Embryonic facial prominence (tissue), 1 donor: ENCODE measurements at regions not wholly inside any gene's neighbourhood (a gene's known extent, or its start where the extent isn't known, plus 50 kb on each side); places are given as distances from the start of the nearest gene placed in this dataset.
"Not testable (repeated sequence)": the region's sequence is repeated elsewhere in the genome, so short reads cannot be mapped to it uniquely, and the experiment has no call there.

Experiments
- DNase-seq: peaks from one replicate; pipeline ENCODE4 v3.0.0-alpha.2; 2016; ENCODE audit errors: extremely low spot score

DNA sequence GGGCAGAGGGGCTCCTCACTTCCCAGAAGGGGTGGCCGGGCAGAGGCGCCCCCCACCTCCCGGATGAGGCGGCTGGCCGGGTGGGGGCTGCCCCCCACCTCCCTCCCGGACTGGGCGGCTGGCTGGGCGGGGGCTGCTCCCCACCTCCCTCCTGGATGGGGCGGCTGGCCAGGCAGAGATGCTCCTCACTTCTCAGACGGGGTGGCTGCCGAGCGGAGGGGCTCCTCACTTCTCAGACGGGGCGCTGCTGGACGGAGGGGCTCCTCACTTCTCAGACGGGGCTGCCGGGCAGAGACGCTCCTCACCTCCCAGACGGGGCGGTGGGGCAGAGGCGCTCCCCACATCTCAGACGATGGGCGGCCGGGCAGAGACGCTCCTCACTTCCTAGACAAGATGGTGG lies 573.3 kb downstream of the C6orf118 start:
- DNase-seq = not testable (repeated sequence)

DNA sequence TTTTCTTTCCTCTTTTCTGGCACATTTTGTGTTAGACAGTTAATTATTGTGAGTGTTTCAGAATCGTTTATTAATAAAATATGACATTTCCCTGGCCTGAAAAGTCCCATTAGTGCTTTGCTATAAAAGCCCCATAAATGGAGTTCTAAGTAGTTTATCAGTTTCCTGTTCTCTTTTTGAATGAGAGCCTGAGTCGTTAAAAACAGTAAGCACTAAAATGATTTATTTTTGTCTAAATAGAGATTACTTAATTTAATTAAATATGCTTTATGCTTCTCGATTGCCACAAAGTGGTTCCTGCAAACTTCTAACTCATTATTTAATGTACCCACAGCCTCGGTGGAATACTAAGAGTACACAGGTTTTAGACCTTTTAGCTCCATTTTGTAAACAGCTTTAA lies 577.9 kb downstream of the C6orf118 start:
- no peak for DNase-seq

DNA sequence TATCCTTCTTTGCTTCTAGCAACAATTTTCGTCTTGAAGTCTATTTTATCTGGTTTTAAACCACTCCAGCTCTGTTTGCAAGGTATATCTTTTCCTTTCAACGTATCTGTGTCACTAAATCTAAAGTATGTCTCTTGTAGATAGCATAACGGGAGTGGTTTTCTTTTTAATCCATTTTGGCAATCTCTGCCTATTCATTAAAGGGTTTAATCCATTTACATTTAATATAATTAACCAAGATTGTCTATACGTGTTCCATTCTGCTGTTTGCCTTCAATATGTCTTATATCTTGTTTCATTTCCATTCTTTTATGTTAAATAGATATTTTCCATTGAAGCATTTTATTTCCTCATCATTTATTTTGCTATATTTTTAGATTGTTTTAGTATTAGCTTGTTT lies 587.9 kb downstream of the C6orf118 start:
- no peak for DNase-seq

DNA sequence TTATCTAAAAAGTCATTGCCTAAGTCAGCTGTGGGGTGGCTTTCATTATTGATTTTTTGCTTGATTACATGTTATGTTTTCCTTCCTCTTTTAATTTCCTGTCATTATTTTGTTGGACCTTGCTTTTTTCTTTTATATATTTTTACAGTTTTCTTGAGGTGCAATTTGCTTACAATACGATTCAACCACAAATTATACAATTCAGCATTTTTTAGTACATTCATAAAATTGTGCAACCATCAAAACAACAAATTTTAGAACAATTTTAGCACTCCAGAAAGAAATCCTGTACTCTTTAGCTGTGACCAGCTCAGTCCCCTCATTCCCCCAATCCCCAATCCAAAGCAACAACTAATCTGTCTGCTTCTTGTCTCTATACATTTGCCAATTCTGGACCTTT lies 608.9 kb downstream of the C6orf118 start:
- no peak for DNase-seq

DNA sequence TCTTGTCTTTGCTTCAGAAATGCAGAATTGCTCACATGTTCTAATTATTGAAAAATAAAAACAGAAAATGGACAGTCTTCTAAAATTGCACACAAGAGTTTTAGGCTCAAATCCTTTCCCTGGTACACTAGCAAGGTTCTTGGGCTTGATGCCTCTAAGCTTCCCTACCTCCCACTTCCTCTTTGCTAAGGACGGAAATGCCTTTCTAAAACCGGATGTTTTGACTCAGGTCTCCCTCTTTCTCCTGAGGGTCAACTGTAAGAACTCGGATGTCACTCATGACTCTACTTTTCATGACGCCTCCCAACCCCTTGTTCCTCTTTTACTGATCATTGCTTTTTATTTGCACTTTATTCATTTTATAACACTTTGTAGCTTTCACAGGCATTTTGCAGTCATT lies 613.5 kb downstream of the C6orf118 start:
- DNase-seq = no peak

DNA sequence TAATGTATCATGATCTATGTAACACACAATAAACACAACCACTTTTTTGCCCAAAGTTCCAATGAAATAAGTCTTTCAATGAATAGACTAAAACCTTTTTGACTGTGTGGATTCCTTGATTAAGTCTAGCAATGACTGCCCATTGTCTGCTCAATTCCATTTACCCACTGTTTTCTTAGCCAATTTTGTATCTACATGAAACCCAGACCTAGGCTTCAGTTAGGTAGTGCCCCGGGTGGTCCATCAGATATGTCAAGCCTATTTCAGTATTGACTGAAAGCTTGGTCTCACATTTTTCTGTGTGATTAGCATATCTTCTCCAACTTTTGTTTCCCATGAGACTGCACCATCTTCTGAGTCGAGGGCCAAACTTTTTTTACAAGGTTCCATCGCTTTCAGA lies 615.0 kb downstream of the C6orf118 start:
- DNase-seq = no peak

DNA sequence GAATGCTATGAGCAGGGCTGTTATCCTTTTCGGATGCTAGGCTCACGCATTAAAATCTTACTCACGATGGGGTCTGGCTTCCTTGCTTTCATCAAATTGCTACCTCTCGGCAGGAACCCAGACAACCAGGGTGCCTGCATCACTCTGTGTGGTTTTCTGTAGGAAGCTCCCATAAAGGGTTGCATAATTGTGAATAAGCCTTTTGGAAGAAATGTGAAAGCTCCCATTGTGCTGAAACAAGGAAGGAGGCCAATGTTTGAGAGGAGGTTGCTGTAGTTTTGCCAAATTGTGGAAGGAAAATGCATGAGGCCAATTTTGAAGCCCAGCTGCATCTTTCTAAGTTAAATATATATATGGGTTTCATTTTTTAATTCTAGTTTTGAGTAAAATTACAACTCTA lies 615.5 kb downstream of the C6orf118 start:
- no peak for DNase-seq

DNA sequence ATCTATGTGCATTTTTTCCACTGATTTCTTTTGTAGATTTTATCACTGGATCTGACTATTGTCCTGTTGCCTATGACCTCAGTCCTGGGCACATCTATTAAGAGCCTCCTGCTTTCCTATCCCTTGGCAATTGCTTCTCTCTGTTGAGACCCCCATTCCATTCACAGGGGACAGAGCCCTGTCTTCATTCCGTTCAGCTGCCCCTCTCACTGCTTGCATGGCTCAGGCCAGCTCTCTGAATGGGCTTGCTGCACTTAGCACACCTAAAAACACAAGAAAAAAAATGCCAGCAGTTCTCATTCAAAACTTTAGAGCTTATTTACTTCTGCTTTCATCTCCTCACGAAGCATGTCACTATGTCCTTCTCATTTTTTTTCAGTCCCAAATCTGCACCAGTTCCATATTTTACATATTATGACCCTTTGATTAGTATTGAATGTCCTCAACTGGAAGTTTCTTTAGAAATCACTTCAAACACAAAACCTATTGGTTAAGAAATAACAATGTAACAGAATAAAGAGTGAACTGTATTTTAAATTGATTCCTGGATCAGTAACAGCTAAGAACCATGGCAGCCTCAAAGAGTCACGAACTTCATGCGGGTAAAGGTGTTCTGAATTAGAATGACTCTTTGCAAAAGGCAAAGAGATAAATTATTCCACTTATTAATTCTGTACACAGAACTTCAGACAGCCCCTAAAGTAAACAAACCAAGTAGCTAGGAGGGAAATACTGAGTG lies 616.5 kb downstream of the C6orf118 start:
- DNase-seq = no peak

DNA sequence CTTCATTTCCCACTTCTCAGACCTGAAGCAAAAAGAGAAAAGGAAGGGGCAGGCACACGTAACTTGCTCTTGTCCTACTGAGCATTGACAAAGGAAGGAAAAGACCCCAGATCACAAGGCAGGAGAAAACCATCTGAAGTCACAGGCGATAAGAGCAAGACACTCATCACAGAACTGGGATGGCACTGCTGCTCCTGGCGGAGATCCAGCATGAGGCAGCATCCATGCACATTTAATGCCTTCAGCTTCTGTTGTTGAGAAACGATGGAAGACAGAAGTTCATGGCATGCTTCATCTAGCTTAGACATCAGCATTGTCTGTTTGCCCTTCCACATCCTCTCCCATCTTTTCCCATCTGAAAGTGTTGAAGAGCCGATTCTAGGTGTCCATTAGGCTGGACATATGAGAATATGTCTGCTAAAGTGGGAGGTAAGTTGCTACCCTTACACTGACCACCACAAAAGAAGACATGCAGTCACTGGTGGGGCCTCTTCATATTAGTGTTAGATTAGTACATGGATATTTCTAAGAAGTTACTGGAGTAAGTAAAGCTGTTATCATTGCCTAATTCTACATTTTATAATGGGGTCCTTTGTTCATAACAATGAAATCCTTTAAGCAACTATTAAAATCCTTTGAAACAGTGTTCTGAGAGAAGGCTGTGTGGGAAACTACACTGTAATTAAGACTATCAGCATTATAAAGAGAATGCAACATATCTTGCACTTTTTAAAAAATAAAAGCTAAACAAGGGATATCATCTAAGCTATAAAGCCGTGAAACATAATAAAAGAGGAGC lies 618.5 kb downstream of the C6orf118 start:
- DNase-seq = no peak

DNA sequence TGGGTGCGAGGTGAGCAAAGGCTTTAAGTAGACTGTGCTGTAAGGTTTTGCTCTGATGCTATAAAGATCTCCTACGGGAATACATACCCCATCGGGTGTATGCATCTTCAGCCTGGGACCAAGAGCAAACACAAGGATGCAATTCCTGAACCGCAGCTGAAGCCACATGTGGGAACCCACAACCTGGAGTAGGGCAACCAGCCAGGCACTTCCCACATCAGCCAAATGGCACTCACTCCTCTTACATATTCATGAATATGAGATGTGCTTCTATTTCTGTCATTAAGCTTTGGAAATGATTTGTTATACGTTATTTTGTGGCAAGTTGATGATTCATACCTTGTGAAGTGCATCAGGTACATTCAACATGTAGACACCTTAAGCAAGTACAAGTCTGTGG lies 619.2 kb downstream of the C6orf118 start:
- no peak for DNase-seq

DNA sequence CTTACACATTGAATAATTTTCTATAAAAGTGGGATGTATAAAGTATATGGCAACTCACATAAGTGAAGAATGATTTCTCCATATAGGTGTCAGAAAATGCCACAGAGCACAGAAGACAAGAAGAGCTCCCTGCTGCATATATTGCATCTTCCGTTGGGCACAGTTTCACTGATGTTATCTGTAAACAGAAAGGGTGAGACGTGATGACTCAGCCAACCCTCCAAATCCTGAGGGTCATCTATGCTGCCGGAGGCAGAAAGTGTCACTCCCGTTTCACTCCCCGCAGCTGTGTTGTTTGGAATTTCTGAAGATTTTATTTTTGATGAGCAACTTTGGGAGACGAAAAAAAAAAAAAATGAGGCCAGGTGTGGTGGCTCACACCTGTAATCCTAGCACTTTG lies 644.1 kb downstream of the C6orf118 start:
- no peak for DNase-seq

DNA sequence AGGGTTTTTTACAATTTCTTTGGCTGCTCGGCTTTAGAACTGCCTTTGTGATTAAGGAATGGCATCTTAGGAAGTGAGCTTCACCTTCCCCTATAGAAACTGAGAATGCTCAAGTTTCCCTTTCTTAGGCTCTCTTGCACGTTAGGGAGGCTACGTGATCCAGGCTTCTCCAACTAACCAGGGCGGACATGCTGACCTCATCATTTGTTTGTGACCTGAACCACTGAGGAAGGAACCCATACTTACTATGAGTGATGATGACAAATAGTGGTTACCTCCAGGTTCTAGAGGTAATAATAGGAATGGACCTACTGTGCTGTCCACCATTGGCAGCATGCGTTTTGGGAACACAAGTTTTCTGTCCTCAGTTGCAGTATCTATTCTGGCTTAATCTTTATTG lies 645.8 kb downstream of the C6orf118 start:
- no peak for DNase-seq

DNA sequence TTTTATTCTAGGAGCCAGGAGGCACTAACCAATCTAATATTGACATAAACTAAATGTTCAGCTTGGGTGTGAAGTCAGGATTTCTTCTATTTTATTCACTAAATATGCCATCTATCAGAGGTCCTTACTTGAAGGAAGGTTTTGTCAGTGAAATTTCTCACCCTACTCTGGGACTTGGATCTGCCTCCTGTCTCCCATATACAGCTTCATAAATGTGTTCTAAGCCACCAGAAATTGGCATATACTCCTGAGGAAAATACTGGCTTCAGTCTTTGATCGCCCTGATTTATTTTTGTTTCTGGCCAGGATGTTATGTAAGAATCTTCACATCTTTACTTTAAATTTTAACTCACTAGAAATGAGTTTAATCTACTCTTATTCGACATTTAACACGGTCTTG lies 647.7 kb downstream of the C6orf118 start:
- DNase-seq = no peak

DNA sequence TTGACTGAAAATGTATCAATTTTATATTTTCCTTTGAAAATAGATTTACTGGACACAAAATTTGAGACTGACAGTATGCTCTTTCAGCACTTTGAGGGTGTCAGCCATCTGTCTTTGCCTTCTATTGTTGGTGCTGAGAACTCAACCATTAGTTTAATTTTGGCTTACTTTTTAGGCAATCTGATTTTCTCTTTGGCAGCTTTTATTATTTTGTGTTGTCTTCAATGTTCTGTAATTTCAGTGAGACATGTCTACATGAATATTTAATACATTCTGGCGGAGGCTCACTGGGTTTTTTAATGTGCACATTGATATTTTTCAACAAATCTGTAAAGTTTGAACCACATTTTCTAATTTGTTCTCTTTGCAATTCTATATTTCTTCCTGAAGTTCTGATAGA lies 648.6 kb downstream of the C6orf118 start:
- no peak for DNase-seq

DNA sequence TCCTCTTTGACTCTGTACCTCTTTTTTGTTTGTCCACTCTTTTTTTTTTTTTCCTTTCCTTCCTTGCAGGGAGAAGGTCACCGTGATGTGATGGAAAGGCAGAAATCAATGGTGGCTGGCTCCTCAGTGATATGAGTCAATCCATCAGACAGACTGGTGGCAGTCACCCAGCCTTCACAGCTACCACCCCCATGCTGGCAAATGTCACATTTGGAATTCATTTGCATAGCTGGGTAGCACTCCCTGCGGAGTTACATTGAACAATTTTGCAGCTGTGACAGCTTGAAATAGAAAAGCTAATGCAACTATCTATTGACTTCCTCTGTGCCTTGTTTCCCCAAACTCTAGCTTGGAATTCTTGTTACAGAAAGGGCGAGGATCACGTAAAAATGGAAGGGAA lies 668.4 kb downstream of the C6orf118 start:
- DNase-seq = no peak

DNA sequence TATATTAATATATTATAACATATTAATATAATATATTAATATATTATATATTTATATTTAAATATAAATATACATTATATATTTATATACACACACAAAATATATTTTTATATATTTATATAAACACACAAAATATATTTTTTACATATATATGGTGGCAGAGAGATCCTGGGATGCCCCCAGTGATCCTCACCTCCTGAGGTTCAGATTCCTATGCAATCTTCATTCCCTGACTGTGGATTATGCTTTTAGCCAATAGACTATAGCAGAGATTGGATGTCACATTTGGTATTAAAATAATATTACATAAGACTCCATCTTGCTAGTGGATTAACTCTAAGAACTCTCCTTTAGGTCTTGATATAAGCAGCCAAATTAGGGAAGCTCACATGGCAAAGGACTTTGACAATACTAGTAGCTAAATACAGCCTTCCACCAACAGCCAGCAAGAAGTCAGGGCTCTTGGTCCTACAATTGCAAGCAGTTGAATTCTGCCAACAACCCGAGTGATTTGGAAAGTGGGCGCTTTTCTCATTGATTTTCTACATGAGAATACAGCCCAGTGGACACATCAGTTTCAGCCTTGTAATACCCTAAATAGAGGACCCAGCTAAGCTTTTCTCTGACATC lies 681.0 kb downstream of the C6orf118 start:
- DNase-seq = no peak

DNA sequence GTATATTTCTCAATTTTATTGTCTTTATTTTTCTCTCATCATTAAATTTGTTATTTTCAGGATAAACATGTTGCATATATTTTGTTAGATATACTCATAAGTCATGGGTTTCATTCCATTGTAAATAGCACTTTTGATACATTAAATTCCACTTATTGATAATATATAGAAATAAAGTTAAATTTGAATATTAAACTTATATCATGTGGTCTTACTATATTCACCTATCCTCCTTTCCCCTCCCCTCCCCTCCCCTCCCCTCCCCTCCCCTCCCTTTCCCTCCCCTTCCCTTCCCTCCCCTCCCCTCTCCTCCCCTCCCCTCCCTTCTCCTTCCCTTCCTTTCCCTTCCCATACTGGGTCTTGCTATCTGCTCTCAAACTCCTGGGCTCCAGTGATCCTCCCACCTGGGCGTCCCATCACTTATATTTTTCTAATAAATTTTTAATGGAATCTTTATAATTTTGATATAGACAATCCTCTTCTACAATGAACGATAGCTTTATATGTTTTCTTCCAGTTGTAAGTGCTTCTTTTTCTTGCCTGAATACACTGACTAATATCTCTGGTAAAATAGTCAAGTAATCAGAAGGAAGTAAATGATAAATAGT lies 692.4 kb downstream of the C6orf118 start:
- no peak for DNase-seq

DNA sequence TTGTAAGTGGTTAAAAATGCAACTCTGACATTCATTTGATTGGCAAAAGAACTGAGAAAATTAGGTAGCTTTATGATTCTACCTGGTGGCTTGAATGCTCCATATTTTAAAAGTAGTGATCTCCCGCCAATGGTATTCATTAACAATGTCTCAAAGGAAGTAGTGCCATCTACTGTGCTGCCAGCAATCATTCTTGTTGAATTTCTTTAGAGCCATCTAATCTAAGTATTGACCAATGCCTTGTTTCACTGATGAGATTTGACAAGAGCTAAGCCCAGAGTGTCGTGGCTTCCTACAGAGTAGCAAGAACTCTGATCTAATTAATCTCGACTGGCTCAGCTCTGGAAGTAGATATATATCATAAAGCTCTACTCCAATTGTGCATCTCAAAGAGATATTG lies 696.7 kb downstream of the C6orf118 start:
- no peak for DNase-seq

DNA sequence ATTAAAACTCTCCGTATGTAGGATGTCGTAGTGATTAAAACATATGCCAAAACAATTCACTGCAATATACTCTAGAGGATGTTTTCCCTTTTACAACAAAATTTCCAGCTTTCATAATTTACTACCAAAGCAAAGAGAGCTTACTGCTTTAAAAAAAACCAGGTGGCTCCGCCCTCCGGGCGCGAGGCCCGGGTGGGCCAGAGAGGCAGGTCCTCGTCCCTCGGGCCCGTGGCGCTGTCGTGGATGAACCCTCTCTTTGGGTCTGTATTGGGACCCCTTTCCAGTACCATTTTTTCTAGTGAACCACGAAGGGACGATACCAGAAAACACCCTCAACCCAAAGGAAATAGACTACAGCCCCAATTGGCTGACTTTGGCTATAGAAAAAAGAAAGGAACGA lies 698.5 kb downstream of the C6orf118 start:
- DNase-seq = not testable (repeated sequence)

DNA sequence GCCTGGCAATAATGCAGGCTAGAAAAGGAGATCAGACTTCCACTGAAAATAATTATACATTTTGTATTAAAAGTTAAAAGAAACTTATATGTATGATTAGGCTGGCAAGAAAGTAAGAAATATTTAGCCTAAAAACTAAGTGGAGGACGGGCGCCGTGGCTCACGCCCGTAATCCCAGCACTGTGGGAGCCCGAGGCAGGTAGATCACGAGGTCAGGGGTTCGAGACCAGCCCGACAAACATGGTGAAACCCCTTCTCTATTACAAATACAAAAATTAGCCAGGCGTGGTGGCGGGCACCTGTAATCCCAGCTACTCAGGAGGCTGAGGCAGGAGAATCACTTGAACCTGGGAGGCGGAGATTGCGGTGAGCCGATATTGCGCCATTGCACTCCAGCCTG lies 707.0 kb downstream of the C6orf118 start:
- not testable (repeated sequence) for DNase-seq

DNA sequence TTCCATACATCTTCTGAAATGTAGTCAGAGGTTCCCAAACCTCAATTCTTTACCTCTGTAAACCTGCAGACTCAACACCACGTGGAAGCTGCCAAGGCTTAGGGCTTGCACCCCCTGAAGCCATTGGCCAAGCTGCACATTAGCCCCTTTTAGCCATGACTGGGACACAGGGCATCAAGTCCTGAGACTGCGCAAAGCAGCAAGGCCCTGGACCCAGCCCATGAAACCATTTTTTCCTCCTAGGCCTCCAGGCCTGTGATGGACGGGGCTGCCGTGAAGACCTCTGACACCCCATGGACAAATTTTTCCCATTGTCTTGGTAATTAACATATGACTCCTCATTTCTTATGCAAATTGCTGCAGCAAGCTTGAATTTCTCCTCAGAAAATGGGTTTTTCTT lies 727.8 kb downstream of the C6orf118 start:
- no peak for DNase-seq

DNA sequence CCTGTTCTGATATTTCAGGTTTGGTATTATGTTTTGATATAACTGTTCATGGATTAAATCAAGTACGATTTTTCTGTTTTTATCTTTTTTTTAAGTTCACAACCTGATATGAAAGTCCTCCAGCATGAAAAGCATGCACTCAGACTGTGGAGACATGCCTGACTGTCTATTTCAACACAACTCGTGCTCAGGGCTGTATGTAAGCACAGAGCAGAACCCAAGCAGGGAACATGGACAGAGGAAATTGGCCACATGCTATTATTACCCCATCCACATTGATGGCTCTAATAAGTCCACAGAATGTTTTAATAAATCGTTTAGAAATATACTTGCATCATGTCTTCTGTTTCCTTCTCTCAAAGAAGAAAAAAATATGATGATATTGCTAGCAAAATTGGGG lies 730.4 kb downstream of the C6orf118 start:
- DNase-seq = no peak

DNA sequence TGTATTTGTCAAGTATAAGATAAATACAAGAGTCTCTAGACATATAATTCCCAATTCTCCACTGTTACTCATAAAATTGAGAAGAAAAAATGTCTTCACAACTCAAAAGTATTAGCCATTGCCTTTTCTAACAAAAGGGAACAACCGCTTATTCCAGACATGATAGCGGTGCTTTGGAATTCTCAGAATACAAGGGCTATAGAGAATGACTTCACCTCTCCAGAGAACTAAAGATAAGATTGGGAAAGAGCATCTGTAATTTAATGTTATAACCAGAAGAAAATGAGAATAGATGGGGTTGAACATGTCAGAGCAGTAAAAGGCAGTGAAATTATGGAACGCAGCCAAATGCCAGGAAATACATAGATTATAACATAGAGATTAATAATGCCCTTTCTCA lies 730.8 kb downstream of the C6orf118 start:
- no peak for DNase-seq
